ENCODE measurements at regions not wholly inside any gene's neighbourhood (a gene's known extent, or its start where the extent isn't known, plus 50 kb on each side); places are given as distances from the start of the nearest gene placed in this dataset.

GRCh38 chr14:86714575-86714974 lies 1184.6 kb downstream of the FLRT2 start:
- TF ChIP-seq CTCF (IDR thresholded peaks at IDR 0.05; ENCODE audit: poor library complexity, severe bottlenecking) (no peak), EZH2 (IDR thresholded peaks at IDR 0.05; ENCODE audit: borderline replicate concordance, insufficient read depth, low read length, poor library complexity, severe bottlenecking) (no peak)
- Histone ChIP-seq H3K9me3 (ENCODE audit: low read length) (no peaks in the 10 kb centered on the region), H3K27me3 (ENCODE audit: insufficient read depth, low read depth, low read length) (no peaks in the 10 kb centered on the region)

GRCh38 chr14:86714153-86714552 lies 1184.2 kb downstream of the FLRT2 start:
- H3K9ac ChIP-seq (ENCODE audit: low read length): no peak overlapping the region
- H3K36me3 ChIP-seq (ENCODE audit: insufficient read depth, low read length): no peaks in the 10 kb centered on the region
- no peak overlapping the region for H2AFZ ChIP-seq (ENCODE audit: low read depth, low read length)
- H3K4me2 ChIP-seq (ENCODE audit: low read length): no peak overlapping the region
- H3K79me2 ChIP-seq (replicated peaks; ENCODE audit: insufficient read depth, low read length): no peaks in the 10 kb centered on the region
- H3K9me3 ChIP-seq (ENCODE audit: low read length): no peaks in the 10 kb centered on the region
- H4K20me1 ChIP-seq (ENCODE audit: insufficient read depth): no peaks in the 10 kb centered on the region
- no peak overlapping the region for H3K4me3 ChIP-seq (ENCODE audit: low read length)
- TF ChIP-seq EZH2 (IDR thresholded peaks at IDR 0.05; ENCODE audit: borderline replicate concordance, insufficient read depth, low read length, poor library complexity, severe bottlenecking) (no peak), MXI1 (conservative IDR thresholded peaks at IDR 0.05; ENCODE audit: poor library complexity, severe bottlenecking) (no peak), SMC3 (conservative IDR thresholded peaks at IDR 0.05; ENCODE audit: poor library complexity) (no peak), EP300 (conservative IDR thresholded peaks at IDR 0.05; ENCODE audit: poor library complexity, severe bottlenecking) (no peak), POLR2AphosphoS5 (IDR thresholded peaks at IDR 0.05) (no peak), REST (IDR thresholded peaks at IDR 0.05; ENCODE audit: borderline replicate concordance) (no peak), RAD21 (conservative IDR thresholded peaks at IDR 0.05) (no peak), TAF1 (IDR thresholded peaks at IDR 0.05; ENCODE audit: low read depth) (no peak), CTCF (IDR thresholded peaks at IDR 0.05; ENCODE audit: poor library complexity, severe bottlenecking) (no peak)
- H3F3A ChIP-seq (ENCODE audit: insufficient read depth, low read length, poor library complexity, severe bottlenecking): no peaks in the 10 kb centered on the region
- no peak overlapping the region for H3K27ac ChIP-seq (ENCODE audit: low read length)
- H3K9me2 ChIP-seq (ENCODE audit: insufficient read depth, low read length): no peaks in the 10 kb centered on the region
- H3K27me3 ChIP-seq (ENCODE audit: insufficient read depth, low read depth, low read length): no peaks in the 10 kb centered on the region

More at GRCh38 chr14:86714575-86714974, 1184.6 kb downstream of the FLRT2 start:
- Histone ChIP-seq H3K4me3 (ENCODE audit: low read length) (no peak overlapping the region), H2AFZ (ENCODE audit: low read depth, low read length) (no peak overlapping the region), H3K4me2 (ENCODE audit: low read length) (no peak overlapping the region), H3K27ac (ENCODE audit: low read length) (no peak overlapping the region), H3K9ac (ENCODE audit: low read length) (no peak overlapping the region), H3K36me3 (ENCODE audit: insufficient read depth, low read length) (no peaks in the 10 kb centered on the region), H3K79me2 (replicated peaks; ENCODE audit: insufficient read depth, low read length) (no peaks in the 10 kb centered on the region), H4K20me1 (ENCODE audit: insufficient read depth) (no peaks in the 10 kb centered on the region), H3F3A (ENCODE audit: insufficient read depth, low read length, poor library complexity, severe bottlenecking) (no peaks in the 10 kb centered on the region), H3K9me2 (ENCODE audit: insufficient read depth, low read length) (no peaks in the 10 kb centered on the region)
